ENCODE measurements at regions not wholly inside any gene's neighbourhood (a gene's known extent, or its start where the extent isn't known, plus 50 kb on each side); places are given as distances from the start of the nearest gene placed in this dataset.

DNA sequence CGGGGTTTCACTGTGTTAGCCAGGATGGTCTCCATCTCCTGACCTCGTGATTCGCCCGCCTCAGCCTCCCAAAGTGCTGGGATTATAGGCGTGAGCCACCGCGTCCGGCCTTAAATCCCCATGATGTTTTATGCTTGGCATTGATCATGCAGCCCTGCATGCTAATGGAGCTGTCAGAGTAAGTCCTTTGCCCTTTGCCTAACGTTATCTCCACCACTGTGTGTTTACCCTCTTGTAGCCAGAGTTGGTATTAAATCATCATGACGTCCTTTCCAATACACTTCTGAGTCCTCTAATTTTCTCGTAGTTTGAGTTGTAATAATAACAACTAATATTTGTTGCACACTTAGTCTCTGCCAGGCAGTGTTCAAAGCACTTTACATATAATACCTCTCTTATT lies 57.2 kb upstream of the ZFAND5 start:
- no peaks in the 10 kb centered on the region for H3K27me3 ChIP-seq (ENCODE audit: low read length)
- no peak overlapping the region for H3K27ac ChIP-seq (ENCODE audit: low read length)
- CTCF ChIA-PET: no interaction called here
- no peak for TF ChIP-seq EZH2 (IDR thresholded peaks at IDR 0.05; ENCODE audit: low read length, unreplicated experiment)
- TF ChIP-seq, protein P1, sequence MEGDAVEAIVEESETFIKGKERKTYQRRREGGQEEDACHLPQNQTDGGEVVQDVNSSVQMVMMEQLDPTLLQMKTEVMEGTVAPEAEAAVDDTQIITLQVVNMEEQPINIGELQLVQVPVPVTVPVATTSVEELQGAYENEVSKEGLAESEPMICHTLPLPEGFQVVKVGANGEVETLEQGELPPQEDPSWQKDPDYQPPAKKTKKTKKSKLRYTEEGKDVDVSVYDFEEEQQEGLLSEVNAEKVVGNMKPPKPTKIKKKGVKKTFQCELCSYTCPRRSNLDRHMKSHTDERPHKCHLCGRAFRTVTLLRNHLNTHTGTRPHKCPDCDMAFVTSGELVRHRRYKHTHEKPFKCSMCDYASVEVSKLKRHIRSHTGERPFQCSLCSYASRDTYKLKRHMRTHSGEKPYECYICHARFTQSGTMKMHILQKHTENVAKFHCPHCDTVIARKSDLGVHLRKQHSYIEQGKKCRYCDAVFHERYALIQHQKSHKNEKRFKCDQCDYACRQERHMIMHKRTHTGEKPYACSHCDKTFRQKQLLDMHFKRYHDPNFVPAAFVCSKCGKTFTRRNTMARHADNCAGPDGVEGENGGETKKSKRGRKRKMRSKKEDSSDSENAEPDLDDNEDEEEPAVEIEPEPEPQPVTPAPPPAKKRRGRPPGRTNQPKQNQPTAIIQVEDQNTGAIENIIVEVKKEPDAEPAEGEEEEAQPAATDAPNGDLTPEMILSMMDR (conservative IDR thresholded peaks at IDR 0.05; ENCODE audit: low read depth, low read length): no peak
- TF ChIP-seq EZH2phosphoT487 (IDR thresholded peaks at IDR 0.05; ENCODE audit: borderline replicate concordance, low read length): no peak
- no TSS peak for BruUV-seq (replicated peaks)
- H3K4me3 ChIP-seq (ENCODE audit: low read length): no peak overlapping the region
- H3K36me3 ChIP-seq (ENCODE audit: low read depth, low read length): no peaks in the 10 kb centered on the region
- H3K4me2 ChIP-seq (ENCODE audit: low read length): no peak overlapping the region
- no peaks in the 10 kb centered on the region for H4K20me1 ChIP-seq (ENCODE audit: low read length)
- ATAC-seq (no peak), DNase-seq (no peak)
- H2AFZ ChIP-seq (ENCODE audit: low read length): no peak overlapping the region
- no peaks in the 10 kb centered on the region for H3K9me3 ChIP-seq (ENCODE audit: low read length)
- no peaks in the 10 kb centered on the region for H3K4me1 ChIP-seq (ENCODE audit: insufficient read depth, low read length)
- POLR2A ChIA-PET (ENCODE audit: unreplicated experiment): no interaction called here
- H3K9ac ChIP-seq (ENCODE audit: low read length): no peak overlapping the region
- intact Hi-C loops (cut with micrococcal nuclease): no loop called here
- H3K9me2 ChIP-seq (replicated peaks; ENCODE audit: low read length): no peaks in the 10 kb centered on the region
- H3F3A ChIP-seq (ENCODE audit: low read length, unreplicated experiment): no peaks in the 10 kb centered on the region
- no peaks in the 10 kb centered on the region for H3K79me2 ChIP-seq (ENCODE audit: low read length)

DNA sequence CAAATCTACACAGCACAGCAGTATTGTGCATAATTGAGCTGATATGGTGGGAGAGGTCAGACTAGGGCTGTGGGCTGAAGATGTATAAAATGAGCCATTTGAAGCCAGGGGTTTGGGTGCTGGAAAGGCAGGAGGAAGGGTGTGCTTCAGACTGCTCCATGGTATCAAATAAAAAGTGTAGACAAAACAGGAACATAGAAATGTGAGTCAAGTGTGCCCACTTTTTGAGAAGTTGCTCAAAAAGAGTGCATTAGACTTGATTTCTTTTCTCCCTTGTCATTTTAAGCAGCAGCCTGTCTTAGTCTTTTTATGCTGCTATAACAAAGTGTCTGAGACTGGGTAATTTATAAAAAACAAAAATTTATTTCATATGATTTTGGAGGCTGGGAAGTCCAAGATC lies 55.8 kb upstream of the ZFAND5 start:
- Histone ChIP-seq H4K20me1 (ENCODE audit: low read length) (no peaks in the 10 kb centered on the region), H3K36me3 (ENCODE audit: low read depth, low read length) (no peaks in the 10 kb centered on the region), H3F3A (ENCODE audit: low read length, unreplicated experiment) (no peaks in the 10 kb centered on the region), H3K79me2 (ENCODE audit: low read length) (no peaks in the 10 kb centered on the region), H2AFZ (ENCODE audit: low read length) (no peak overlapping the region), H3K9me3 (ENCODE audit: low read length) (no peaks in the 10 kb centered on the region), H3K27me3 (ENCODE audit: low read length) (no peaks in the 10 kb centered on the region), H3K27ac (ENCODE audit: low read length) (no peak overlapping the region), H3K4me3 (ENCODE audit: low read length) (no peak overlapping the region), H3K9ac (ENCODE audit: low read length) (no peak overlapping the region), H3K4me1 (ENCODE audit: insufficient read depth, low read length) (no peaks in the 10 kb centered on the region), H3K9me2 (replicated peaks; ENCODE audit: low read length) (no peaks in the 10 kb centered on the region), H3K4me2 (ENCODE audit: low read length) (no peak overlapping the region)
- ATAC-seq (no peak), DNase-seq (no peak)
- no TSS peak for BruUV-seq (replicated peaks)
- ChIA-PET CTCF (no interaction called here), POLR2A (ENCODE audit: unreplicated experiment) (no interaction called here)
- TF ChIP-seq EZH2 (IDR thresholded peaks at IDR 0.05; ENCODE audit: low read length, unreplicated experiment) (no peak), EZH2phosphoT487 (IDR thresholded peaks at IDR 0.05; ENCODE audit: borderline replicate concordance, low read length) (no peak)
- TF ChIP-seq, protein P1 (conservative IDR thresholded peaks at IDR 0.05; ENCODE audit: low read depth, low read length): no peak
- intact Hi-C loops (cut with micrococcal nuclease): no loop called here

DNA sequence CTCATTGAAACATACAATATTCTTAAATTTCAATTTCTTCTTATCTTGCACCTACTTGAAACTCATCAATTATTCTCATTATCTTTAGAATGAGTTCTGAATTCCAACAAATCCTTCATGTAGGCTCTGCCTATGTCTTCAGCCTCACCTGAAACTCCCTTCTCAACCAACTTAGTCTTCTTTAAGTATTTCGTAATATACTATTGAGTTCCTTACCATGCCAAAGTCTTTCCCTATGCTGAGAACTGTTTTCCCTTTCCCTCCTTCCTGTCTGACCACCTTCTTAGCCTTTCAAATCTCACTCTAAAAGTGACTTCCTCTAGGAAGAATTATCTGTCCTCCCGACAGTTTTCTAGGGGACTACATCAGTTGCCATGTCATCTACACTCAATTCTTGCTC lies 50.9 kb upstream of the ZFAND5 start:
- Histone ChIP-seq H3K27me3 (ENCODE audit: low read length) (no peaks in the 10 kb centered on the region), H4K20me1 (ENCODE audit: low read length) (no peaks in the 10 kb centered on the region), H3K27ac (ENCODE audit: low read length) (no peak overlapping the region), H3K4me1 (ENCODE audit: insufficient read depth, low read length) (no peaks in the 10 kb centered on the region), H2AFZ (ENCODE audit: low read length) (no peak overlapping the region), H3K9ac (ENCODE audit: low read length) (no peak overlapping the region), H3K36me3 (ENCODE audit: low read depth, low read length) (no peaks in the 10 kb centered on the region), H3K9me2 (replicated peaks; ENCODE audit: low read length) (no peaks in the 10 kb centered on the region), H3K4me2 (ENCODE audit: low read length) (no peak overlapping the region), H3K79me2 (ENCODE audit: low read length) (no peaks in the 10 kb centered on the region), H3K4me3 (ENCODE audit: low read length) (no peak overlapping the region), H3K9me3 (ENCODE audit: low read length) (no peaks in the 10 kb centered on the region), H3F3A (ENCODE audit: low read length, unreplicated experiment) (no peaks in the 10 kb centered on the region)
- ChIA-PET CTCF (no interaction called here), POLR2A (ENCODE audit: unreplicated experiment) (no interaction called here)
- no peak for DNase-seq
- BruUV-seq (replicated peaks): no TSS peak
- no peak for ATAC-seq
- TF ChIP-seq EZH2phosphoT487 (IDR thresholded peaks at IDR 0.05; ENCODE audit: borderline replicate concordance, low read length): no peak
- no peak for TF ChIP-seq EZH2 (IDR thresholded peaks at IDR 0.05; ENCODE audit: low read length, unreplicated experiment)
- TF ChIP-seq, protein P1 (conservative IDR thresholded peaks at IDR 0.05; ENCODE audit: low read depth, low read length): no peak
- intact Hi-C loops (cut with micrococcal nuclease): no loop called here

Measured in PC-3 (cell line).